ENCODE measurements at regions not wholly inside any gene's neighbourhood (a gene's known extent, or its start where the extent isn't known, plus 50 kb on each side); places are given as distances from the start of the nearest gene placed in this dataset.

GRCh38 chr2:41579806-41580205 is 468.0 kb upstream of the PKDCC start:
- peak in 2 of 3 donors; percentile 16 to 60 for DNase-seq

- DNase-seq = no peak
These were observed 467.0 kb upstream of the PKDCC start for GRCh38 chr2:41580806-41581205.

- DNase-seq = no peak
These were observed 452.6 kb upstream of the PKDCC start for GRCh38 chr2:41595240-41595639.

- no peak for DNase-seq
These were observed 450.1 kb upstream of the PKDCC start for GRCh38 chr2:41597680-41598079.

GRCh38 chr2:41598161-41598894 is 449.5 kb upstream of the PKDCC start:
- DNase-seq = peak in 2 of 3 donors; percentile 35 to 54

- DNase-seq = no peak
These were observed 447.4 kb upstream of the PKDCC start for GRCh38 chr2:41600460-41600859.

GRCh38 chr2:41602341-41602740 is 445.5 kb upstream of the PKDCC start:
- DNase-seq = peak in 2 of 3 donors; percentile 29 to 62

GRCh38 chr2:41605311-41605710 is 442.5 kb upstream of the PKDCC start:
- peak; percentile 58 to 66 (median 65) for DNase-seq

- DNase-seq = no peak
These were observed 441.9 kb upstream of the PKDCC start for GRCh38 chr2:41605914-41606313.

- peak; percentile 80 to 90 (median 86) for DNase-seq
These were observed 437.2 kb upstream of the PKDCC start for GRCh38 chr2:41610501-41611190.

- no peak for DNase-seq
These were observed 429.1 kb upstream of the PKDCC start for GRCh38 chr2:41618754-41619153.

GRCh38 chr2:41621095-41621494 is 426.7 kb upstream of the PKDCC start:
- DNase-seq = no peak

- DNase-seq = no peak
These were observed 426.3 kb upstream of the PKDCC start for GRCh38 chr2:41621563-41621962.

GRCh38 chr2:41622301-41622700 is 425.5 kb upstream of the PKDCC start:
- no peak for DNase-seq

GRCh38 chr2:41626936-41627335 is 420.9 kb upstream of the PKDCC start:
- no peak for DNase-seq

GRCh38 chr2:41634686-41635085 is 413.1 kb upstream of the PKDCC start:
- no peak for DNase-seq

GRCh38 chr2:41644936-41645335 is 402.9 kb upstream of the PKDCC start:
- no peak for DNase-seq

GRCh38 chr2:41647468-41648050 is 400.3 kb upstream of the PKDCC start:
- DNase-seq = no peak

- peak; percentile 21 to 76 (median 46) for DNase-seq
These were observed 390.6 kb upstream of the PKDCC start for GRCh38 chr2:41657226-41657625.

- DNase-seq = no peak
These were observed 388.1 kb upstream of the PKDCC start for GRCh38 chr2:41659758-41660157.

- DNase-seq = no peak
These were observed 385.4 kb upstream of the PKDCC start for GRCh38 chr2:41662461-41662860.

- DNase-seq = no peak
These were observed 384.8 kb upstream of the PKDCC start for GRCh38 chr2:41663056-41663455.

GRCh38 chr2:41668529-41668928 is 379.3 kb upstream of the PKDCC start:
- no peak for DNase-seq
